ENCODE measurements at regions not wholly inside any gene's neighbourhood (a gene's known extent, or its start where the extent isn't known, plus 50 kb on each side); places are given as distances from the start of the nearest gene placed in this dataset.

GRCh38 chr5:175347027-175347426, 97.0 kb downstream of the DRD1 start:
- peak overlapping the region; percentile 41 for H2AK5ac ChIP-seq (ENCODE audit: low read depth, low read length)
- ATAC-seq (ENCODE audit: low read depth) = peak; percentile 76
- H3K9me3 ChIP-seq (ENCODE audit: control insufficient read depth, insufficient read depth, low read length) = no peaks in the 10 kb centered on the region
- CTCF ChIA-PET = interaction anchor here (0.6 kb wide), 1 partner anchor 349 kb away, joined by 3 read pairs; no protein-coding TSS in a partner anchor
- no peaks in the 10 kb centered on the region for H4K20me1 ChIP-seq (ENCODE audit: insufficient read depth, low read length)
- BruUV-seq (replicated peaks) = no TSS peak
- no peak overlapping the region for H3K56ac ChIP-seq (ENCODE audit: extremely low read depth, insufficient read depth, low read length)
- no peak overlapping the region for H4K5ac ChIP-seq (ENCODE audit: low read depth, low read length)
- 0 out of 2 replicates have a peak overlapping the region, but pooled peaks have one; percentile 43 for H3K14ac ChIP-seq (replicated peaks; ENCODE audit: low read depth, low read length)
- DNase-seq = peak; percentile 88
- peak overlapping the region; percentile 87 for H2BK20ac ChIP-seq (ENCODE audit: low read depth, low read length)
- no peaks in the 10 kb centered on the region for H3K36me3 ChIP-seq (ENCODE audit: control insufficient read depth, insufficient read depth, low read length)
- TF ChIP-seq CHD1 (IDR thresholded peaks at IDR 0.05; ENCODE audit: low read depth, low read length) (no peak), BHLHE40 (IDR thresholded peaks at IDR 0.05; ENCODE audit: low read depth, low read length) (peak; percentile 16; the same call in 1 of the 2 replicates), MXI1 (IDR thresholded peaks at IDR 0.05; ENCODE audit: borderline replicate concordance, low read depth, low read length) (no peak), FOS (IDR thresholded peaks at IDR 0.05; ENCODE audit: low read depth, low read length) (peak; percentile 81), USF2 (IDR thresholded peaks at IDR 0.05; ENCODE audit: low read depth, low read length) (no peak)
- H3K18ac ChIP-seq (ENCODE audit: low read depth, low read length) = 0 out of 2 replicates have a peak overlapping the region, but pooled peaks have one; percentile 1
- peaks cover 17% of the 10 kb centered on the region for H3K4me1 ChIP-seq (ENCODE audit: control insufficient read depth, insufficient read depth, low read length)
- H3K27ac ChIP-seq (ENCODE audit: insufficient read depth, low read length) = peak overlapping the region; percentile 11; the same call in 1 of the 2 replicates
- H2BK5ac ChIP-seq (ENCODE audit: low read depth, low read length, poor library complexity, severe bottlenecking) = peak overlapping the region; percentile 52
- H3K79me1 ChIP-seq (ENCODE audit: low read depth in 1 of 2, low read length in 2 of 2) = no peaks in the 10 kb centered on the region
- H4K91ac ChIP-seq (ENCODE audit: insufficient read depth, low read depth, low read length) = peak overlapping the region; percentile 83; the same call in 1 of the 2 replicates
- H2AFZ ChIP-seq (replicated peaks; ENCODE audit: low read length, poor library complexity) = peak overlapping the region; percentile 77
- no peak overlapping the region for H2AK9ac ChIP-seq (replicated peaks; ENCODE audit: low read depth, low read length, poor library complexity)
- intact Hi-C loops (cut with micrococcal nuclease) = no loop called here
- peak overlapping the region; percentile 94 for H2BK120ac ChIP-seq (ENCODE audit: low read depth, low read length)
- peaks cover 10% of the 10 kb centered on the region for H3K9me1 ChIP-seq (ENCODE audit: insufficient read depth, low read length)
- H3K4me3 ChIP-seq (ENCODE audit: insufficient read depth, low read depth, low read length) = no peak overlapping the region
- H2BK15ac ChIP-seq (ENCODE audit: low read depth, low read length) = 0 out of 3 replicates have a peak overlapping the region, but pooled peaks have one; percentile 53
- 0 out of 2 replicates have a peak overlapping the region, but pooled peaks have one; percentile 6 for H3K4me2 ChIP-seq (ENCODE audit: low read depth, low read length)
- peak overlapping the region; percentile 89 for H3K4ac ChIP-seq (ENCODE audit: low read depth, low read length)
- H3K23ac ChIP-seq (ENCODE audit: low read depth, low read length) = 0 out of 2 replicates have a peak overlapping the region, but pooled peaks have one; percentile 62
- in situ Hi-C loops (cut with MboI; ENCODE audit: low sequenced_read_pairs) = no loop called here
- H4K8ac ChIP-seq (ENCODE audit: low read depth in 2 of 2, low read length in 2 of 2) = peak overlapping the region in 1 of 2 experiments; percentile 56; a peak in 1 of 4 replicates
- POLR2A ChIA-PET (ENCODE audit: unreplicated experiment) = no interaction called here
- no peak overlapping the region for H3K9ac ChIP-seq (ENCODE audit: low read depth, low read length)
- dilution Hi-C loops (cut with HindIII; ENCODE audit: low sequenced_read_pairs, unreplicated experiment) = no loop called here
- WGBS, 2 experiments (ENCODE audit: extremely low coverage in 2 of 2, insufficient read length in 1 of 2) = no CpG with 5 or more reads among the region's 5 CpGs
- no peaks in the 10 kb centered on the region for H3K27me3 ChIP-seq (ENCODE audit: control insufficient read depth, insufficient read depth, low read length)
